Islet of Langerhans (tissue), 1 donor: ENCODE measurements at regions not wholly inside any gene's neighbourhood (a gene's known extent, or its start where the extent isn't known, plus 50 kb on each side); places are given as distances from the start of the nearest gene placed in this dataset.
"Not testable (repeated sequence)": the region's sequence is repeated elsewhere in the genome, so short reads cannot be mapped to it uniquely, and the experiment has no call there.

Experiments
- FAIRE-seq: peaks from one replicate; lab custom pipeline; 2011; peaks lifted over from hg19 to GRCh38; lab: Jason Lieb, UNC

GRCh38 chr4:74505355-74505978 is 60.5 kb downstream of the AREG start:
- FAIRE-seq, result not testable (repeated sequence)

- FAIRE-seq, result not testable (repeated sequence)
Observed at GRCh38 chr4:74509363-74509762, 64.4 kb downstream of the AREG start.

- FAIRE-seq, result no peak
Observed at GRCh38 chr4:74516303-74516702, 71.4 kb downstream of the AREG start.

GRCh38 chr4:74517996-74518395 is 73.1 kb downstream of the AREG start:
- FAIRE-seq, result no peak

GRCh38 chr4:74522251-74522991 is 77.5 kb downstream of the AREG start:
- no peak for FAIRE-seq

- FAIRE-seq, result no peak
Observed at GRCh38 chr4:74523096-74523495, 78.2 kb downstream of the AREG start.

GRCh38 chr4:74524985-74525384 is 80.0 kb downstream of the AREG start:
- FAIRE-seq, result no peak

GRCh38 chr4:74527049-74527448 is 82.1 kb downstream of the AREG start:
- no peak for FAIRE-seq

GRCh38 chr4:74528178-74528577 is 83.2 kb downstream of the AREG start:
- FAIRE-seq, result no peak

- no peak for FAIRE-seq
Observed at GRCh38 chr4:74529284-74530041, 84.5 kb downstream of the AREG start.

GRCh38 chr4:74531963-74532794 is 87.2 kb downstream of the AREG start:
- FAIRE-seq, result no peak

- no peak for FAIRE-seq
Observed at GRCh38 chr4:74534121-74534520, 89.2 kb downstream of the AREG start.

GRCh38 chr4:74534936-74535335 is 90.0 kb downstream of the AREG start:
- no peak for FAIRE-seq

GRCh38 chr4:74535512-74535911 is 90.6 kb downstream of the AREG start:
- no peak for FAIRE-seq

- no peak for FAIRE-seq
Observed at GRCh38 chr4:74536557-74536956, 91.6 kb downstream of the AREG start.

GRCh38 chr4:74537459-74537858 is 92.5 kb downstream of the AREG start:
- no peak for FAIRE-seq

- FAIRE-seq, result no peak
Observed at GRCh38 chr4:74539044-74539790, 94.3 kb downstream of the AREG start.

GRCh38 chr4:74540193-74540592 is 95.3 kb downstream of the AREG start:
- no peak for FAIRE-seq

- FAIRE-seq, result no peak
Observed at GRCh38 chr4:74541667-74542066, 96.7 kb downstream of the AREG start.

GRCh38 chr4:74543231-74543781 is 98.4 kb downstream of the AREG start:
- FAIRE-seq, result peak; percentile 27

- no peak for FAIRE-seq
Observed at GRCh38 chr4:74543983-74544382, 99.0 kb downstream of the AREG start.
